ENCODE measurements at regions not wholly inside any gene's neighbourhood (a gene's known extent, or its start where the extent isn't known, plus 50 kb on each side); places are given as distances from the start of the nearest gene placed in this dataset.

DNA sequence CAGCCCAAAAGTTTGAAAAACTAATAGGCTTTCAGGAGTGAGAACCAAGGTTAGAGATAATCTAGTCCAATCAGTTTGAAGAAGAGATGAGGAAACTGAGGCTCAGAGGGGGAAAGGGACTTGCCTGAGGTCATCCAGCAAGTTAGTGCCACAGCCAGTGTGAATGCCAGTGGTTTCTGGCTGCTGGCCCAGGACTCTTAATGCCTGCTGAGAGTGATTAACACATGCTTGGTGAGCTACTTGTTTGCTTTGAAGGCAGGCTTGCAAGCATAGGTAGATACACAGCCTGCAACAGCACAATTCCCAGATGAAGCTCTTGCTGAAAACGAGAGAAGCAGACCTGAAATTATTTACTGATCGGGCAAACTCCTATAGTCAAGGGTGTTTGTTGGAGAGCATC lies 591.6 kb upstream of the SGCD start:
- H3K27ac ChIP-seq (ENCODE audit: low read depth, low read length) = no peak overlapping the region
- TF ChIP-seq CTCF (IDR thresholded peaks at IDR 0.05; ENCODE audit: insufficient read depth, low read length, poor library complexity, severe bottlenecking) = no peak
- no peak for TF ChIP-seq EZH2phosphoT487 (conservative IDR thresholded peaks at IDR 0.05; ENCODE audit: low read length)
- no peaks in the 10 kb centered on the region for H3K27me3 ChIP-seq (ENCODE audit: low read length)

GRCh38 chr5:155738616-155739015 lies 588.3 kb upstream of the SGCD start:
- Histone ChIP-seq H3K79me2 (ENCODE audit: insufficient read depth, low read length) (no peaks in the 10 kb centered on the region), H3K9me2 (replicated peaks; ENCODE audit: insufficient read depth, low read length) (no peaks in the 10 kb centered on the region), H3K9ac (ENCODE audit: low read length) (no peak overlapping the region), H3K4me3 (ENCODE audit: insufficient read depth, low read length, poor library complexity, severe bottlenecking) (no peak overlapping the region), H3K4me2 (ENCODE audit: low read depth, low read length, poor library complexity, severe bottlenecking) (no peak overlapping the region), H3K9me3 (ENCODE audit: insufficient read depth, low read length) (no peaks in the 10 kb centered on the region), H3F3A (ENCODE audit: insufficient read depth) (no peaks in the 10 kb centered on the region), H3K36me3 (ENCODE audit: low read length) (no peaks in the 10 kb centered on the region), H2AFZ (ENCODE audit: low read depth, low read length, severe bottlenecking) (no peak overlapping the region), H3K27ac (ENCODE audit: low read depth, low read length) (no peak overlapping the region), H4K20me1 (ENCODE audit: low read depth, low read length) (no peaks in the 10 kb centered on the region), H3K27me3 (ENCODE audit: low read length) (no peaks in the 10 kb centered on the region)
- no peak for TF ChIP-seq EZH2phosphoT487 (conservative IDR thresholded peaks at IDR 0.05; ENCODE audit: low read length)
- TF ChIP-seq CTCF (IDR thresholded peaks at IDR 0.05; ENCODE audit: insufficient read depth, low read length, poor library complexity, severe bottlenecking) = no peak

More for the DNA sequence above, 591.6 kb upstream of the SGCD start:
- Histone ChIP-seq H3K9me2 (replicated peaks; ENCODE audit: insufficient read depth, low read length) (no peaks in the 10 kb centered on the region), H2AFZ (ENCODE audit: low read depth, low read length, severe bottlenecking) (no peak overlapping the region), H4K20me1 (ENCODE audit: low read depth, low read length) (no peaks in the 10 kb centered on the region), H3K9me3 (ENCODE audit: insufficient read depth, low read length) (no peaks in the 10 kb centered on the region), H3K4me2 (ENCODE audit: low read depth, low read length, poor library complexity, severe bottlenecking) (no peak overlapping the region), H3K4me3 (ENCODE audit: insufficient read depth, low read length, poor library complexity, severe bottlenecking) (no peak overlapping the region), H3K36me3 (ENCODE audit: low read length) (no peaks in the 10 kb centered on the region), H3K9ac (ENCODE audit: low read length) (no peak overlapping the region), H3K79me2 (ENCODE audit: insufficient read depth, low read length) (no peaks in the 10 kb centered on the region), H3F3A (ENCODE audit: insufficient read depth) (no peaks in the 10 kb centered on the region)

- Histone ChIP-seq H2AFZ (ENCODE audit: low read depth, low read length, severe bottlenecking) (no peak overlapping the region), H3K9me3 (ENCODE audit: insufficient read depth, low read length) (no peaks in the 10 kb centered on the region), H4K20me1 (ENCODE audit: low read depth, low read length) (no peaks in the 10 kb centered on the region), H3K4me3 (ENCODE audit: insufficient read depth, low read length, poor library complexity, severe bottlenecking) (no peak overlapping the region), H3K4me2 (ENCODE audit: low read depth, low read length, poor library complexity, severe bottlenecking) (no peak overlapping the region), H3K36me3 (ENCODE audit: low read length) (no peaks in the 10 kb centered on the region), H3F3A (ENCODE audit: insufficient read depth) (no peaks in the 10 kb centered on the region), H3K27me3 (ENCODE audit: low read length) (no peaks in the 10 kb centered on the region), H3K9me2 (replicated peaks; ENCODE audit: insufficient read depth, low read length) (no peaks in the 10 kb centered on the region), H3K27ac (ENCODE audit: low read depth, low read length) (no peak overlapping the region), H3K79me2 (ENCODE audit: insufficient read depth, low read length) (no peaks in the 10 kb centered on the region), H3K9ac (ENCODE audit: low read length) (no peak overlapping the region)
- no peak for TF ChIP-seq CTCF (IDR thresholded peaks at IDR 0.05; ENCODE audit: insufficient read depth, low read length, poor library complexity, severe bottlenecking)
- TF ChIP-seq EZH2phosphoT487 (conservative IDR thresholded peaks at IDR 0.05; ENCODE audit: low read length) = no peak
Observed at GRCh38 chr5:155746367-155747038, 580.5 kb upstream of the SGCD start.
